NCI-H510A (cell line): ENCODE measurements at regions not wholly inside any gene's neighbourhood (a gene's known extent, or its start where the extent isn't known, plus 50 kb on each side); places are given as distances from the start of the nearest gene placed in this dataset.
"Not testable (repeated sequence)": the region's sequence is repeated elsewhere in the genome, so short reads cannot be mapped to it uniquely, and the experiment has no call there.

Source experiments
- DNase-seq: peaks from one replicate; lab custom pipeline; 2025; lab: John Stamatoyannopoulos, UW

DNA sequence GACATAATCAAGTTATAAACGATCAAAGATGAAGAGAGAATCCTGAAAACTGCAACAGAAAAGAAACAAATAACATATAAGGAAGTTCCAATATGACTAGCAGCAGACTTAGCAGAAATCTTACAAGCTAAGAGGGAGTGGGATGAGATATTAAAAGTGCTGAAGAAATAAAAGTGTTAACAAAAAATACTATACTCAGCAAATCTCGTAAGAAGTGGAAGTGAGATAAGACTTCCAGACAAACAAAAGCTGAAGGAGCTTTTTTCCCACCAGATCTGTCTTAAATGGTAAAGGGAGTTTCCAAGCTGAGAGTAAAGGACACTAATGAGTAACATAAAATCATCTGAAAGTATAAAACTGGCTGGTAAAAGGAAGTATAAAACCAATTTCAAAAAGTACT is 2036.0 kb upstream of the C9orf72 start:
- no peak for DNase-seq

DNA sequence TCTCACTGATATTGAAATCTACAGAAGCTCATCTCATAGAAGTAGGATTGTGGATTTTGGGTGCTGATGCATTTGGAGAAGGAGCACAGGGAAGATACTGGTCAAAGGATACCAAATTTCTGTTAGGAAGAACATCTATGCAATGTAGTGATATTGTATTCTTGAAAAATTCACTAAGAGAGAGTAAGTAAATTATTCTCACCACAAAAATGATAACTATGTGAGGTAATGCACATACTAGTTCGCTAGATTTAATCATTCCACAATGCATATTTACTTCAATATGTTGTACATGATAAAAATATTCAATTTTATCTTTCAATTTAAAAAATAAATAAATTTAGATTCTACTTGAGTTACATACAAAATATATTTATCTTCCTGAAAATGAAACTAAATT is 2040.5 kb upstream of the C9orf72 start:
- no peak for DNase-seq

DNA sequence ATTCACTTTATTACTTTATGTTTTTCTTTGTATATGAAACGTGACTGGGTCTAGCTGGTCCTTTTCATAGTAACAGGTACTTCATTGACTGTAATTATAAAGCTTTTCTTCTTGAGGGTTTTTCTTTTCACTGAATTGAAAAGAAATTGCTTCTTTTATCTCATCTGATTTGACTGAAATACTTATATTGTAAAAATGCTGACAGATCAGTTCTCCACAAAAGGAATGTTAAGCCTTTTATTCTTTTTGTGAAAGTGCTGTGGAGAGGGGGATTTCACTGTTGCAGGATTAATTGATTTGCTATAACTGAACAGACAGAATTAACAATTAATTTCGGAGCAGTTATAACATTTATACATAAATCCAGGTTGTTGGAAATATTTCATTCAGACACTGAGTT is 2043.6 kb upstream of the C9orf72 start:
- no peak for DNase-seq

DNA sequence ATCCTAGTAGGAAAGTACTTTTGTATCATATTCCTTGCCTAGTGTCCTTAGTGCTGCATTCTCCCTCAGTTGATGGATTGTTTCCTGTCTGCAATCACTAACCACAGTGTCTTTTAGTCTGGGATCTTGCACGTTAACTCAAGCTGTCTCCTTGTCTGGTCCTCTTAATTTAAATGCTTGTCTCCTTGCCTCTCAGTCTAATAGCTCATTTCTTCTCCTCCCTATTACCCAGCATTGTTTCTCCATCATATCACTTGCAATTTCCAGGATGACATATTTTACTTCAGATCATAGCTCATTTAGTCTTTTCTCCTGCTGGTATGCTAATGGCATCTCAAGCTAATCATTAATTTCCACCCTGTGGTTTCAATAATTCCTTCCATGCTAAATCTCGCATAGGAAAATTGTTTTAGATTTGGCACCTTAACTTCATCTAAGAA is 2052.0 kb upstream of the C9orf72 start:
- no peak for DNase-seq

DNA sequence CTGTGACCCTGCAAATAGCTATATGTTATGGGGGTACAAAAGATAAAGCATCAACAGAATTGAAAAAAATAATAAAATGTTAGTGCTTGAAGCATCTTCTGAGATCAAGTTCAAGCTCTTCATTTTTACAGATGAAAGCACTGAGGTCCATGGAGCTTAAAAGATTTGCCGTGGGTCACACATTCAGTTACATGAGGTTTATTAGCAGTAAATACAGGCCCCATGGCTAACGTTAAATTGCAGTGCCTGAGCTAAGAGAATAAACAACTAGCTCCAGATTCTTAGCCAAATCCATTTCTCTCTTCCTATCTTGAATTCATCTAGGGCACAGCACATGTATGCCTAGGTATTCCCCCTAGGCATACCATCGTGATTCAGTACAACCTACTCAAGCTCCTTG is 2052.7 kb upstream of the C9orf72 start:
- DNase-seq = no peak

DNA sequence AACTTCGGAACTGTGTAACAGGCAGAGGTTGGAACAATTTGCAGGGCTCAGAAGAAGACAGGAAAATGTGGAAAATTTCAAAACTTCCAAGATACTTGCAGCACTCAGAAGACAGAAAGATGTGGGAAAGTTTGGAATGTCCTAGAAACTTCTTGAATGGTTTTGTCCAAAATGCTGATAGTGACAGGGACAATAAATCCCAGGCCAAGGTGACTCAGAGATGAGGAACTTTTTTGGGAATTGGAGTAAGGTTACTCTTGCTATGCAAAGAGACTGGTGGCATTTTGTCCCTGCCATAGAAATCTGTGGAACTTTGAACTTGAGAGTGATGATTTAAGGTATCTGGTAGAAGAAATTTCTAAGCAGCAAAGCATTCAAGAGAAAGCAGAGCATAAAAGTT is 2055.6 kb upstream of the C9orf72 start:
- DNase-seq = not testable (repeated sequence)

DNA sequence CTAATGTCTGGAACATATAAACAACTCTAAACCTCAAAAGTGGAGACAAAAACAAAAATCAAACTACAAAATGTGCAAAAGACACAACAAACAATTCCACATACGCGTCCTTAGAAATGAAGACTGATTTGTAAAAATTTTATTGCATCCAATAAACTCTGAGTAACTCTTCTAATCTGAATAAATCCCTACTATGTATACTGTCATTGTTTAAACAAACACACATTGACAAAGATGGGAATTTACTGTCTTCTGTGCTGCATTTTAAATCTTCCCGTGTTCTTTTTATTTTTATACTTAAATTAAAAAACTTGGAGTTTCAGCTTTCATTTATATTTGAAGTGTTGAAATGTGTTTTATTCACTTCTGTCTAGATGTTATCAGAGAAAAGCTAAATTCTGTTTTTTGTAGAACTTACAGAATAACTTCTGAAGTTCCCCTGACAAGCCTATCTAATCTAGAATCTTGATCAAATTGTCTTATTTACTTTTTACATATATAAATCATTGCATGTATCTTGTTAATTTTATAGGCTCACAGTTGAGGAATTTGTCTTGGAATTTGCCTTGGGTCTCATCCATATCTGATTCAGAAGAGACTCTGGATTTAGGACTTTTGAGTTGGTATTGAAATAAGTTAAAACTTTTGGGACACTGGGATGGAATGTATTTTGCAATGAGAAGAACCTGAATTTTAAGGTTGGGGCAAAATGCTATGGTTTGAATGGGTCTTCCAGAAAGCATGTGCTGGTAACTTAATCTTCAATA is 2064.4 kb upstream of the C9orf72 start:
- DNase-seq = no peak

DNA sequence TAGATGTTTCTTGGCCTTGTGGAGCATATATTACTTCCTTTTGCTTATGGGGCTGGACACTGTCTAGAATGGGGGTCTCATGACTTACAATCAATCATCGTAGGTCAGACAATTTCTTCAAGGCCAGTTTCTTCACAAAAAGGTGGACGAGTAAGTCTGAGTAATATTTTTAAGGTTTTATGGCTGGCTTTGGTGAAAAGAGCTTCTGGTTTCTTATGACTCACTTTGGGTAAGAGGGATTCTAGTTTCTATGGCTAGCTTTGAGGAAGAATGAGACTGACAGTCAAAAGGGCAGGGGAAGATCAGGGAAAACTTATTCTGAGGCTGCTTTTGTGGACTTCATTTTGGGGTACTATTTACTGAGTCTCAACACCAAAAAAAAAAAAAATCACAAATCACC is 2067.2 kb upstream of the C9orf72 start:
- DNase-seq = no peak

DNA sequence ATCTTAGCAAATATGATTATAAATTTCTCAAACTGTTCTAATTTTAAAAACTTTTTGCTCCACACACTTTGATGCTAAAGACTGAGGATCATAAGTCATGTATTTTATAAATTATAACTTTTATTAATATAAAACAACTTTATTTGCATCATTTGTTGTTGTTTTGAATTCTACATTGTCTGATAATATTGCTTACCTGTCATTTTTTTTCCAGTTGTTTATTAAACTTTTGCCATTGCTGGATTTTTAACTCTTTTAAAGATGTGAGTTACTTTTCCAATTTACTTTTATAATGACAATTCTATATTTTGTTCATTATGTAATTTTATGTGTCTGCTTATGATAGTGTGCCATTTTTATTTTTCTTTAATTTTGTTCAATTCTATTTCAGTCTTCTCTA is 2071.2 kb upstream of the C9orf72 start:
- no peak for DNase-seq

DNA sequence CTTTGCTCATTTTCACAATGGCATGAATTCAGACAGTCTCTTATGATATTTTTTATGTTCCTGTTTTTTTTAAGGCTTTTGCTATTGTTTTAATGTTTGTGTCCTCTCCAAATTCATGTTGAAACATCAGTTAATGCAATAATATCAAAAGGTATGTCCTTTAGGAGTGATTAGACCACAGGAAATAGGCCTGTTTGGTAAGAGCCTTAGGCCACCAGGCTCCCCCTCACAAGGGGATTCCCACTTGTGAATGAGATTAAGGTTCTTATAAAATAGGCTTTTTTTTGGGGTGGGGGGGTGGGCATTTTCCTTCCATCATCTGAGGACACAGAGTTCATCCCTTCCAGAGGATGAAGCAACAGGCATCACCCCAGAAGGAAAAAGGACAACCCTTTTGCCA is 2074.2 kb upstream of the C9orf72 start:
- no peak for DNase-seq

DNA sequence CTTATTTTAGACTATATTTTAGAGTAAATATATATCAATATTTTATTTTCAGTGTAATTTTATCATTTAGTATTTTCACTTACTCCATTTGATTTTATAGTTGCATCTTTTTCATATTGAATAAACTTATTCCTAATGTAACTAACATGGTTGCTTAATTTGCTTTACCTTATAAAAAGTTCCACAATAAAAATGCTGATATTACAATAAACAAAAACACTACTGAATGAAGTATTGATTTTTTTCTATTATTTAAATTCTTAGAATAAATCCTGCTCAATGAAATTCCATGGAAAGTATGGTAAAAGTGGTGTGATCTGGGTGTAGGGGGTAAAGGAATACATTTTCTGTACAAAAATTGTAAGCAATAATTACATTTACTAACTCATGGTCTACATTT is 2074.9 kb upstream of the C9orf72 start:
- no peak for DNase-seq

DNA sequence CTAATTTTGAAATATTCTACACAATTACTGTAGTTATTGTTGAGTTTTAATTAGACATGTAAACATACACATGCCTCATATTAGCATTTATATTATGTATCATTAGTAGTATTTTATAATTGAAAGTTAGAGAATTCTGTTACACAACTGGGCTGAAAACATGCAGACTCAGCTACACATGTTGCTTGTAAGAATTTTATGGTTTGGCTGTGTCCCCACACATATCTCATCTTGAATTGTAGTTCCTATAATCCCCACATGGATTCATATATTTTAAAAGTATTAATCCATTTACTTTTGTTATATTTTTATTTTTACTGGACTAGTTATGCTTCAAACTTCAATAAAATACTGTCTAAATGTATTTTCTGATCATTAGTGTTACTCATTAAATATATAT is 2075.3 kb upstream of the C9orf72 start:
- DNase-seq = no peak

DNA sequence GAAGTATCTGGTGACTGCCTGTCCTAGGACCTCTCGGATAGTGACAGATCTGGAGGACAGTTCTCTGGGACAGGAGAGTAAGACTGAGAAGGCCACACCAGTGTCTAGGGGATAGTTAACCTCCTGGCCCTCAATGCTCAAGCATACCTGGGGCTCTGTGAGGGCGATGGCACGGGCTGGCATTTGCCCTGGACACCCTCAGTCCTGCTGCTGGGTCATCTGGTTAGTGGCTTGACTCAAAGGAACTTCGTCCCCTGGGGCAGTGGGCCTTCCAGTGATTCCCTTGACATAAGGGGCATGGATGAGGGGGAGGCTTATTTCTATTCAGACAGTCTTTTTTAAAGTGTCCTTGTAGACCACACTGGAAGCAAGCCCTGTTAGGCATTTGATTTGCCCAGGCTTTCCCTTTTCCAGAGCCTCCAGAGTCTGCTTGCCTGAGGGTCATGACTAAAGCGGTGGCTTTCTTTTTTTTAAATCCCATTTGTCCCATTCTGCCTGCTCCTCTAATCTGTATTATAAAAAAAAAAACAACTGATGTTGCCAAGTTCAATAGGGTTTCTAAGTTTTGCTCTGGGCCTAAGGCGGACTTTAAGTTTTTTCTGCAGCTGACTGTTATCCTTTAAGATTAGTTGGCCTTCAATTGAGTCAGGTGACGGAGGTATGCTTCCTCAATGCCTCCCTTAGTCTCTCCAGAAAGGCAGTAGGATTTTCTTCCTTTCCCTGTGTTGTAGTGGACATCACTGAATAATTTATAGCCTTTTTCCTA is 2083.5 kb upstream of the C9orf72 start:
- DNase-seq = no peak

DNA sequence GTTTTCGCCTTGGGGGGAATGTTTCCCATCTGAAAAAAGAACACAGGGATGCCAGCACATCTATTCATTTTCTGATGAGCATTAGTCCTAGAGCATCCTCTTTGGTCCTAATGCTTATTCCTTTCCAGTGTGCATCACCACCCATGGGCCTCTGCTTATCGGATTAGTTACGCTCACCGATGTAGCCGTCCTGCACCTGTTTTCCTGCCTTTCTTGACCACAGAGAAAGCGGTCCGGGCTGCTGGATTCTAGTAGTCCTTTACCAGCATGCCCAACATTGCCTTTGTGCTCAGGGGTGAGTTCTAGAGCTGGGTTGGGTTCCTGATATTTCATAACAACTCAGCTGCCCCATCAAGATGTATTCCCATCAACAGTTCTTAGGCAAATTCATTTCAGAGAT is 2084.5 kb upstream of the C9orf72 start:
- no peak for DNase-seq

DNA sequence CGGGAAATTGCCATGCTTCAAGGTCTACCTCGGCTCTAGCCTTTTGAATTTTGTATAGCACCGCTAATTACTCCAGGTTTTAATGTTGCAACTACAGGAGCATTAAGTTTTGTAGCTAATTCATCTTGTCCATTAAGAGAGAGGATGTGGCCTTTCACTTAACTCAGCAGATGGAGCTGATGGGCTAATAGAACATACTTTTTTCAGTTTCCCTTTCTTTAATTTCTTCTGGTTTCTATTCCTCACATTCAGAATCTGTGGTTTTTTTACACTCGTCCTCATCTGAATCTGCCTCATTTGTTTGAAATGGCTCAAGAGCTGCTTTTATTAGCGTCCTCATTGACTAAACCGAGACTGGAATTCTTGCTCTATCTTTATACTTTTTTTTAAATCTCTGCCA is 2085.7 kb upstream of the C9orf72 start:
- DNase-seq = no peak

DNA sequence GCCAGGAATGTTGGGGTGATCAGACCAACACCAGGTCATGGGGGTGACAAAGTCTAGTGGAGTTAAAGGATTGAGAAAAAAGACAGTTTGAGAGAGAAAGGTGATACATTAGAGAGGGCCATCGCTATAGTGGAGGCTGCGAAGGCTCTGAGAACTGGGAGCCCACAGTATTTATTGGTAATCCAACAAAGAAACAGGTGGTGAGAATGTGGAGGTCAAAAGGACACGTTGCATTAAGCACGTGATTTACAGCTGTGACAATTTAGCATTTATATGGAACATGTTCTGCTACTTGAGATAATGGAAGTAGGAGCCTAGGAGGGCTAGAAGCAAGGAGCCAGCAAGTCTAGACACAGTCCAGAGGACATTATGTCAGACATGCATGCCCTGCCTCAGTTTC is 2086.5 kb upstream of the C9orf72 start:
- DNase-seq = no peak

DNA sequence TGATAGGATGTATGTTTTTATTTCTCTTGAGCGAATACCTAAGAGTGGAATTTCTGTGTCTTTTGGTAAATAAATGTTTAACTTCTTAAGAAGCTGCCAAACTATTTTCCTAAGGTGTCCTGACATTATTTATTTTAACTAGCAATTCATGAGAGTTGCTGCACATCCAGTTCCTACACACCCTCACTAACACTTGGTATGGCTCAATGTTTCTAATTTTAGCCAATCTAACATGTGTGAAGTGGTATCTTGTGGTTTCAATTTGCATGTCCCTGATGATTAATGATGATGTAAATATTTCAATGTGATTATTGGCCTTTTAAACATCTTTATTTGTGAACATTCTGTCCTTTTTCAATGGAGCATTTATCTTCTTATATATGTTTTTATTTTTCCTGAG is 2095.5 kb upstream of the C9orf72 start:
- no peak for DNase-seq

DNA sequence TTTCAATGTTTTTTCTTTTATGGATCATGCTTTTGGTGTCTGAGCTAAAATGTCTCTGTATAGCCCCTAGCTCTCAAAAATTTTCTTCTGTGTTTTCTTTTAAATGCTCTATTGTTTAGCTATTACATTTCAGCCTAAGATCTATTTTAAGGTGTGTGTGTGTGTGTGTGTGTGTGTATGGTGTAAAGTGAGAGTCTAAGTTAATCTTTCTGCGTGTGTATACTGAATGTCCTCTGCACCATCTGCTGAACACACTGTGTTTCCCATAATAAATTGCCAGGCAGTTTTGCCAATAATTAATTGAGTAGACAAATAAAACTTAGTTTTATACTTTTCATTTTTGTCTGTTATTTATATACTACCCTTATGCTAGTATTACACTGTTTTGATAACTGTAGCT is 2096.3 kb upstream of the C9orf72 start:
- no peak for DNase-seq

DNA sequence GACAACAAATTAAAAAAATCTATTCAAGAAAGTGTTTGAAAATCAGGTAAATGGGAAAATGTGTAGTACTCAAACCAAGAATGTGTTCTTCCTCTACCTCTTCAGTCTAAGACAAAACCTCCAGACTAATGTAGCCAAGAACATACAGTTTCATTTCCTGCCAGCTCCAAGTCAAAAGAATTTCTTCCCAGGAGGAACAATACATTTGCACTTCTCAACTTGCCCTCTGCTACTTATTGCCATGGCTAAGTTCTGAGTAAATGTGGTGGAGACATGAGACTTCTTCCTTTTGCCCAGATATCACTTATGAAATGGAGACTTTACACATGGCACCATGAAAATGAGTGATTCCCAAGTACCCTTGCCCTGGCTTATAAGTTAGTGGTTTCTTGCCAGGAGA is 2112.2 kb upstream of the C9orf72 start:
- DNase-seq = no peak

DNA sequence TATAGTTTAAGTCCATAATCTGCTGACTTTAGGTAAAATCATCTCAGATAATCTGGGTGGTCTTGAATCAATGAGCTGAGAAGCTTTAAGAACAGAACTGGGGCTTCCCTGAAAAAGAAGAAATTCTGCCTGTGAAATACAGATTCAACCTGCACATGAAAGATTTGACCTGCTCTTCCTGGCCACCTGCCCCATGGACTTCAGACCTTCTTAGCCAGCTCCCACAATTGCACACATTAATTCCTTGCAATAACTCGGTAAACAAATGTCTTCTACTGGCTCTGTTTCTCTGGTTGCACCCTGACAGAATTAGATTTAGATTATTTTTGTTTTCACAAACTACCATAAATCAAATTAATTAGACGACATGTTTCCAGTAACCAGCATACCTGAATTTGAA is 2117.9 kb upstream of the C9orf72 start:
- DNase-seq = no peak

DNA sequence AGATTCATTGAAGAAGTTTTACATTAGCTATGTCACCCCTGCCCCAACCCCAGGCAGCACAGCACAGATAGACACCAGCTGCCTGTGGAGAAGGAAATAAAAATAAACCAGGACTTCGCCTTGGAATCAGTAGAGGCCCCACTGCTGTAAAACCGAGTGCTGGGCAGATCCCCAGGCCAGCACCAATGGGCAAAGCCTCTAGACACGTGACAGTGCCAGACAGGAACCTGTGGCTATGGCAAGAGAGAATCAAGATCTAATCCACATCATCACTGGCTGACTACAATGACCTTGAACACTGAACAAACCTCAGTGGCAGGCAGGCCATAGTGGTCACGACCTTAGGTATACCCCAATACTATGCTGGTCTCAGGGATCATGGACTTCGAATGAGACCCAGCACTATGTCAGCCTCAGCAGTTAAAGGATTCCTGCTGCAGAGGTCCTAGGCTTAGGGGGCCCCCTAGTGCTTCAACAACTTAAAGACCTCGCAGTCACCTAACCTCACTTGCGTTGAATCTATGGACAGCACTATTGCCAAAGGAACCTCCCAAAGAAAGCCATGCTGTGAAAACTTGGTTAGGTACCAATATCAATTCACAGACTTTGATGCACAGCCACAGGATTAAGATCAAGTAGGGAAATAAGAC is 2118.6 kb upstream of the C9orf72 start:
- DNase-seq = no peak

DNA sequence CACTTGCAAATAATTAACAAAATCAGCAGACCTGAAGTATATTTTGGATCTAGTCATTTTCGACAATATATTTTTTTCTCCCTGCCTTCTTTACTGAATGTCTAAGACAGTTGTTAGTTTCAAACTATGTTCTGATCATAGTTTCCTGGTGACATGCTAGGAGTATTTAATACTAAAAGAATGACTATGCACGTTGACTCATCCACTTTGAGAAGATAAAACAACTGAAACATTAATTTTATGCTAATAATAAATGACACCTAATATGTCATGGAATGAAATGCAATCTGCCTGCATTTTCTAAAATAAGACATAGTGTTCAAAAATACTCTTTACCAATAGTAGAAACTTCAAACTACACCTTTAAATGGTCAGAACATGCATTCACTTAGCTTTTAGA is 2123.7 kb upstream of the C9orf72 start:
- no peak for DNase-seq

DNA sequence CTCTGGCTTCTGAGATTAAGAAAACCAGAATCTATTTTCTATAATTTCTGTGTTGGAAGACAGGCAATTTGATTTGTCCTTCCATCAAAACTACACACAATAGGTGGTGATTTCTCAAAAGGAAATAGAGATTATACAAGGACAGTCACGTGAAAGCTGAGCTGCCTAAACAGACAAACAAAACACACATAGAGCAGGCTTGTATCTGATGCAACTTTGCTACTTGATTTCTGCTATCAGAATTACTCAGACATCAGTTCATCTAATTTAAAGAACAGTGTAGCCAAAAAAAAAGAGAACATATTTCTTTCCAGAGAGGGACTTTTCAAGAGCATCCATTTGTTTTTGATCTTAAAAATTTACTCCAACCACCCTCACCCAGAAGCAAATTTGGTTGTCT is 2128.3 kb upstream of the C9orf72 start:
- DNase-seq = no peak
